ENCODE measurements at regions not wholly inside any gene's neighbourhood (a gene's known extent, or its start where the extent isn't known, plus 50 kb on each side); places are given as distances from the start of the nearest gene placed in this dataset.
A peak's percentile ranks its signal among the peaks of the same experiment; 100 is the strongest.
"Not testable (repeated sequence)": the region's sequence is repeated elsewhere in the genome, so short reads cannot be mapped to it uniquely, and the experiment has no call there.

DNA sequence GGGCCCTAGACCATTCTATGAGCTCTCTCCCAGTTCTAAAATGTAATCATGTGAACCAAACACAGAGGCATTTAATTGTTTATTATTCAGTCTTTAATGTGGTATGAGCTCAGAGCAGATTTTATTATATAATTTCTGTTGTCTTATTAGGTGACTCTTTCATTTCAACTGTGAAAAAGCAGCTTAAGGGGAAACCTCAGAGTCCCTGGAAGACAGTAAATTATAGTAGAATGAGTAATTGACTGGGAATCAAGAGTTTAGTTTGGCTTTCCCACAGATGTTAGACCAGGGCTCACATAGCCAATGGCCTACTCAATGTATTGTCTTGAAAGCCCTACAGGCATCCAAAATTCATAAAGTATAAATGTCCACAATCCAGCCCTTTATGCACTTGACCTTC is 390.4 kb upstream of the SLC35B3 start:
- DNase-seq (ENCODE audit: low spot score) = no peak
- no peak for ATAC-seq

DNA sequence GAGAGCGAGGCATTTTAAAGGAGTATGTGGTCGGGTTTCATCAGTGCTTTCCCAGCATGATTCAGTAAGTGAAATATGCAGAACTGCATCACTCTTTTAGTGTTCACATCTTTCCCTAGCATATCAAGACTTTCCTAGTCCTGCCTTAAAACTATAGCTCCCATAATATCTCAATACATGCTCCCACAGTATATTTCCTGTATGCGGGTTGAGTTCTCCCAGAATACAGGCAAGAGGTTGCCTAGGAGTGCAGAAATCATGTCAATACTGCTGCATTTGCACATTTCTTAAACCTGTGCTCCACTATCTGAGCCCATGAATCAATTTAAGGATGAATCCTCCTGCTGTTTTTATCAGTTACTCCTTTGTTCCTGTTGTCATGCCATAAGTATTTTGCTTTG is 386.6 kb upstream of the SLC35B3 start:
- no peak for ATAC-seq
- no peak for DNase-seq (ENCODE audit: low spot score)

DNA sequence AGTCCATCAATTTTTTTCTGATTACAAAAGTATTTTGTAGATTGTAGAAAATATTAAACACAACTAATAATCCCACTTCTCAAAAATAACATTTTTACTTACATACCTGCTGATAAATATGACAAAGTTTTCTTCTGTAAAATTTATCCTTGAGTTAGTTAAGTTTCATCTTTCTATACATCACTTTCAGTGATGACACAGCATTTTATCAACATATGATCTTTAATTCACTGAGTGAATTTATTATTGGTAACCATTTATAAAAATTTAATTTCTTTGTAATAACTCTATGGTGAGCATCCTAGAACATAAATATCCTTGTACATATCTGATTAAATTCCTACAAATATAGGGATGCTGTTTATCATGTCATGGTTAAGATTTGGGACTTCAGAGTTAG is 385.0 kb upstream of the SLC35B3 start:
- ATAC-seq = no peak
- no peak for DNase-seq (ENCODE audit: low spot score)

DNA sequence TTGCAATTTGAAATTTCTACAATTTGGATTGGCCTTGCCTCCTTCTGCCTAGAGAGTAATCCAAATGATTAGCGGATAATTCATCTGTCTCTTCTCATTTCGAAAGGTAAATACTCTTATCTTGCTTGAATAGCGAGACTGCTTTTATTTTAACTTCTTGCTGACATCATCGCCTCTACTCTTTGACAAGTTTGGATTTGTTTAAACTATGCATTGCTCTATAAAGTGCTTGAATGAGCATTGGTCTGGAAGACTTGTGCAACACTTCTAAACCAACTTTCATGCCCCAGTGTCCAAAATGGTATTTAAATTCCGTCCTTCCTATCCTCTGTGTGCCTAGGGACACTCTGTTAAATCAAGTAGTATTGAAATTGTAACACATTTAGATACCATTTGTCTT is 384.1 kb upstream of the SLC35B3 start:
- no peak for ATAC-seq
- DNase-seq (ENCODE audit: low spot score) = no peak

DNA sequence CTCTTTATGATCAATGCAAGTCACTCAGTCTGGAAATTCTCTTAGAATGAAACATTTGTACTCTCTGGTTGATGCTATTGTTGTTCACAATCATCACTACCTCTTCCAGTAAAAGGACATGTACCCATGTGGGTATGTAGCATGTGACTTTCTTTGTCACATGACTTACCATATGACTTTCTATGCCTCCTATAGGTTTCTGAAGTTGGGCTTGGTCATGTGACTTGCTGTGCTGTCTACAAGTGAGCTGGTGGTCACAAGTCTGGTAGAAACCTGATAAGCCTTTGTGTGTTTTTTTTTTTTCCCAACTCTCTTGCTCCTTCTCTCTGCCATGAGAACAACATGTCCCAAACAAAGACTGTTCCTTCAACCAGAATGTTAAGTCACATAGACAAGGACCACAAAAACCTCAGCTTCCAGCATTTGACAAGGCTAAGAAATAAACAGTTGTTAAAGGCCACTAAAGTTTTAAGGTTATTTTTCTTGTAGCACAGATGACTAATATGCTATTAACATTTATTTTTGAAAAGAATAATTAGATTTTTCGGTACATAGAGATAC is 379.2 kb upstream of the SLC35B3 start:
- DNase-seq (ENCODE audit: low spot score) = no peak
- no peak for ATAC-seq

DNA sequence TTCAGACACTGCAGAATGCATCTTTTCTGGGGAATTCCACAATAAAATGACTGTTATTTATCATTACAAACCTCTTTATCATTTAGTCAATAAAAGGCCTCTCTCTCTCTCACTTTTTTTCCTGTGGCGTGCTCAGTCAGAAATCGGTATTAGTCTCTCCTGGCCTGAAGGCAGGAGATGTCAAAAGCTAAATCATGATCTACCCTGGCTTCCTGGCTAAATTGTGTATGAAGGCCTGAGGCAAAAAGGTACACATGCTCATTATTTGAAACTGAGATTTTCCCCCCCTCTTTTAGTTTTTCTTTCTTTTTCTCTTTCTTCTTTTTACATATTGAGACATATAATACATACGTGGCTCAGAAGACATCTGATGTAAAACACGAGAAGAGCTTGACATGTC is 375.0 kb upstream of the SLC35B3 start:
- ATAC-seq = no peak
- DNase-seq (ENCODE audit: low spot score) = no peak

DNA sequence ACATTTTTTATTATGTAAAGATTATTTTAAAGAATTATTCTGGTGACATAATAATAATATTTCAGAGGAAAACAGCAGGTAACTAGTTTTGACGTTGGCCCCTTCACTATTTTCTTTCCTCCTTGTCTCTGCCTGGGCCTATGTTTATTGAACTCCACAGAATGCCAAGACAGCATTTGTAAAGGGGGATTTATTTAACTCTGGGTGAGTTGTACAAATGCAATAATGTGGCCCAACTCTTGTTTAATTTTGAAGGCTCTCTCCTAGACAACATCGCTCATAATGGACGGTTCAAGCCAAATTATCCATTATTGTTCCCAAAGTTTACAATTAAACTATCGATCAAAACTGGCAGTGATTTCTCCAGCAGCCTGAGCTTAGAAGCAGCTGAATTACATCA is 374.3 kb upstream of the SLC35B3 start:
- ATAC-seq (no peak), DNase-seq (ENCODE audit: low spot score) (no peak)

DNA sequence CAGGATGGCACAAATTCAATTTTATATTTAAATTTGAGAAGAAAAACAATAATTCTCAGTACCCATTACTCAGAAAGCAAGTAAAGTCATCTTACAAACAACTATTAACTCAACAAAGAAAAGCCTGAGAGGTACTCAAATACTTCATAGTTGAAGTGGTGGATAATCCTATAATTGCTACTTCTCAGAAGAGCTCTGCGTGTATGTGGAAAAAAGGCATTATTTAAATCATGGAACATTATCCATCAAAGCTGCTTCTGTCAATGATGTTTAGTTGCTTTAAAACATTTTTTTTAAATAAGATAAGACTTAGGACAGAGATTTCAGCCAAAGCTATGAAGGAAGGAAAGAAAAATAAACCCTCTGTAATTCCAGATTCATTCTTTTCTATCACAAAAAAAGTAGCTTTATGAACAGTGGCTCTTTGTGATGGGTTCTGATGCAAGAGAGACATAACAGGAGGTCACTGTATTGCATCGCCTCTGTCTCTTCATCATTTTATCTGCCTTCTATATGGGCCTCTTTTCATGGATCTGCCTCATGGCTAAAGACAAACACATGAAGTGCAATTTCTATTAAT is 367.9 kb upstream of the SLC35B3 start:
- ATAC-seq (no peak), DNase-seq (ENCODE audit: low spot score) (no peak)

DNA sequence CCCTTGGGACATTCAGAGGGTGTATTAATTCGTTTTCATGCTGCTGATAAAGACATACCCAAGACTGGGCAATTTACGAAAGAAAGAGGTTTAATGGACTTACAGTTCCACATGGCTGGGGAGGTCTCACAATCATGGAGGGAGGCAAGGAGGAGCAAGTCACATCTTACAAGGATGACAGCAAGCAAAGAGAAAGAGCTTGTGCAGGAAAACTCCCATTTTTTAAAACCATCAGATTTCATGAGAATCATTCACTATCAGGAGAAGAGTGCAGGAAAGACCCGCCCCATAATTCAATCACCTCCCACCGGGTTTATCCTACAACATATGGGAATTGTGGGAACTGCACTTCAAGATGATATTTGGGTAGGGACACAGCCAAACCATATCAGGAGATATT is 367.1 kb upstream of the SLC35B3 start:
- not testable (repeated sequence) for DNase-seq (ENCODE audit: low spot score); ATAC-seq

DNA sequence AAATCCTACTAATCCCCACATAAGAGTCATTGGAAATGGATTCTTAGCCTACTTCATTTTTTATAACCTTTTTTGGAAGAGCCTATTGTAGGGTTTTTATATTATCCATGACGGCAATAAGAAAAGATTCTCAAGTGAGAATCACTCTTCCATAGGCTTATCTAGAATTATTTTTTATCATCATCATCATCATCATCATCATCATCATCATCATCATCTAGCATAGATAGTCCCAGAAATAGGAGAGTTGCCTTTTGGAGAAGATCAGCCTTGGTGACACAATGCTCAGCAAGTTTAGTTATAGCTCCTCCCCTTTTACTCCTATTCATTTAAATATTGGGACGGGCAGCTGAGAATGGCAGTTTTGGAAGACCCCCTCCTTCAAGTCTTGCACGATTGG is 359.1 kb upstream of the SLC35B3 start:
- no peak for DNase-seq (ENCODE audit: low spot score)
- ATAC-seq = no peak

DNA sequence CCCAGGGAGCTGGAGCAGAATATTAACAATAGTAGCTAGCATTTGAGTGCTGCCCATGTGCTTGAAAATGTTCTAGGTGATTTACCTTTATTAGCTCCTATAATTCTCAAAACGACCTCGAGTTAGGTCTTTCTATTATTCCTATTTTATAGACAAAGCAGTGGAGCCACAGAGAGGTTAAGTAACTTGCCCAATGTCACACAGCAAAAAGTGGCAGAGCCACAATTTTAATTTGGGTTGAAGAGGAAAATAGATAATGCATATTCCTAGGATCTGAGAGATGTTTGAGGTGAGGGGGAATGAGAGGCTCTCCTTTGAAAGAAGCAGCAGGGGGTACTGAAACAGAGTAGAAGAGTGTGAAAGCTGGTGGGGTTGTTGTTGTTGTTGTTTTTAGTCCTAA is 354.5 kb upstream of the SLC35B3 start:
- no peak for ATAC-seq
- no peak for DNase-seq (ENCODE audit: low spot score)

DNA sequence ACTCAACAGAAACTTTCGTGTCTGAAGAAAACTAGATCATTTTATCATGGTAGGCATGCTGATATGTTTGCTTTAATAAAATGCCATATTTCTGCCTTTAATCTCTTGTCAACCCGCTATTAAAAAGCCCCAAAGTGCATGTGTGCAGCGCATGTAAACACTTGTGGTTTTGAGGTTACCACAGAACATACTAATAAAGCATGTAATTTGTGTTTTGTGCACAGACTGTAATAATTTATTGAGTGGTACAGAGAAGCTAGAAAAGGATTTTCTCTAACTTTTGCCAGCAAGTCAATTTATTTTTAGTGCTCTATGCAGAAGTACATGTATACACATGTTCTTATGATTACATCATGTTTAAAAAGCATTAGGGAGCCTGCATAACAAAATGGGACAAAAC is 349.9 kb upstream of the SLC35B3 start:
- DNase-seq (ENCODE audit: low spot score) = no peak

DNA sequence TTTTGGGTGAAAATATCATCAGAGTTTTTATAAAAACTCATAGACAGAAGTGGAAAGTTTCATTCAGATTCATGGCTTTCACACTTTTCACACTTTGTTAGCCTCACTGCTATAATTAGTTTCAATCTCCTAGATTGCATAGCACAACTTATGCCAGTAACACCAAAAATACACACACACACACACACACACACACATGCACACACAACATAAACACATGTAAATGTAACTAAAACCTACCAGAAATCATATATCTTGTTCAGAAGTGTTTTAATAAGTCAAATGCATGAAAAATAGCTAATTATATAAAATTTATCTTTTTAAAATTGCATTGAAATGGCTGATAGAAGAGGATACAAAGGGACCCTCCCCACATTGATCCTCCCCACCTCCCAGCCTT is 347.8 kb upstream of the SLC35B3 start:
- DNase-seq (ENCODE audit: low spot score) (no peak), ATAC-seq (no peak)

More for the DNA sequence above, 349.9 kb upstream of the SLC35B3 start:
- no peak for ATAC-seq

DNA sequence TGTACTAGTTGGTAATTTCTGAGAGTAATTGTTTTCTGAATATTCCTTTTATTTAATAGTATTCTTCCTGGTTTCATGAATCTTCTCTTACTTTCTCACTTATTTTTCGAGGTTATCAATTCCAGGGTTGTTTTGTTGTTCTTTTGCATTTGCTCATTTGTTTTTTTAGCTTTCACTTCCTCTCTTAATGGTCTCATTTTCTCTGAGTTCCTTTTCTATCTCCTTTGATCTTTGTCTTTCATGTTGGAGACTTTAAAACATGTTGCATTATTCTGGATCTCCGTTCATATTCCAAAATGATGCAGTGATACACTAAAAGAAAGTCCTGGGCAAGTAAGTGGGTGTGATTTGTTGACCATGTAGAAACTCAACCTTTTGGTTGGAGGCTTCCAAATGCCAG is 345.3 kb upstream of the SLC35B3 start:
- ATAC-seq (no peak), DNase-seq (ENCODE audit: low spot score) (no peak)

DNA sequence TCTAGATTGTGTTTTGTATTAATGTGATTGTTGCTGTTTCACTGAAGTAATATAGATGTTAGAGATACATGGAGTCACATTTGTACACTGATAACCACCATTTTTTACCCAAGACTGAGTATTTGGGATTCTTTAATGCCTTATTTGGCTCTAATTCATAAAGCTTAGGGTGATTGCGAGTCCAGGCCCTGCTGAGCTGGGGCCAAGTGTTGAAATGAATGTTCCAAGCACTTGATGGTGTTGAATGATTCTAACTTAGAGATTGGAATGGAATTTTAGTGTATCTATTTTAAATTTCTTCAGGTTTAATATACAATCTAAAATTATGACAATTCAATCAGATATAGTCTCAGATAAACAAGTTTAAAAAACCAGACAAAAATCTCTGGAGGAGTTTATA is 329.4 kb upstream of the SLC35B3 start:
- no peak for DNase-seq (ENCODE audit: low spot score)
- ATAC-seq = no peak

DNA sequence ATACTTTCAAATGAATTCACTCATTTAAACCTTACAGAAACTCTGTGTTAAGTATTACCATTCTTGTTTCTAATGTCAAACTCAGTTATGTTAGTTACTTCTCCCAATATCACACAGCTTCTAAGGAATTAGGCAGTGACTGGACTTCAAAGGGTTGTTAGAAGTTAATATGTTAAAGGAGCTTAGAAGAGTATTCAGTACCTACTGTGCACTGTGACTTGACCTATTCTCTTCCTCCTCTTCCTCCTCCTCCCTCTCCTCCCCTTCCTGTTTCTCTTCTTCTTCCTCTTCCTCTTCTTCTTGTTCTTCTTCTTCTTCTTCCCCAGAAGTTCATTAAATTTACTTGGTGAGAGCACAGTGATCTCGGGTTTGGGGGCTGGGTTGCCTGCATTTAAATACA is 325.6 kb upstream of the SLC35B3 start:
- ATAC-seq = no peak

DNA sequence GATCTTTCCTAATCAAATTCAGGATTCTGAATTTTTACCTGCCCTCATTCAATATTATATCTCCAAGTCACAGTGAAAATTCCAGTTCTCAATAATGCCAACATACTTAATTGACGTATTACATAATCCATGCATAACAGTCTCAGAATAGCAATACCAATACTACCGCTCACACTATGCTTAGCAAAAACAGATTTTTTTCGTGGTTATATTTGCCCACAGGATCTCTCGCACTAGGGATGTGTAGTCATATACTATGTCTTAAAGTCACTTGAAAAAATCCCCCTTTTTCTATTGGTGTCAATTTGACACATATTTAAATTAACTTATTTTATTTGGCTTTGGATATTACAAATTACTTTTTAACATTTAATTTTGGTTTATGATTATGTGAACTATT is 323.1 kb upstream of the SLC35B3 start:
- DNase-seq (ENCODE audit: low spot score) (no peak), ATAC-seq (no peak)

More for the DNA sequence above, 325.6 kb upstream of the SLC35B3 start:
- DNase-seq (ENCODE audit: low spot score) = no peak

DNA sequence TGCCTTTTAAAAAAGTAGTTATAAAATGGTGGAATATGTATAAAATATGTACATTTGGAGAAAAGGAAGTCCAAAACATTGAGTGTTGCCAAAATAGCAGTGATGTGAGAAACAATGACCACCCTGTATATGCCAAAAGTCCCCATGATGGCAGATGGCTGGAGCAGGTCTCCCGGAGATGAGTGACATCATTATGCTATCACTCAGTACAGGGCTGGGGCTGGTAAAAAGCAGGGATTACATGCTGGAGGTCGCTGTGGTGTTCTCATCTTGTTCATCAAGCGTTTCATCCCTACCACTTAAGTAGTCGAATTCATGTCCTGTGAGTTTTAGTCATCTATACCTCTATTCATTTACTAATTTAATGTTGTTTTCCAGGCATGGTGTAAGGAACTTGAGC is 315.3 kb upstream of the SLC35B3 start:
- no peak for DNase-seq (ENCODE audit: low spot score)
- ATAC-seq = no peak

DNA sequence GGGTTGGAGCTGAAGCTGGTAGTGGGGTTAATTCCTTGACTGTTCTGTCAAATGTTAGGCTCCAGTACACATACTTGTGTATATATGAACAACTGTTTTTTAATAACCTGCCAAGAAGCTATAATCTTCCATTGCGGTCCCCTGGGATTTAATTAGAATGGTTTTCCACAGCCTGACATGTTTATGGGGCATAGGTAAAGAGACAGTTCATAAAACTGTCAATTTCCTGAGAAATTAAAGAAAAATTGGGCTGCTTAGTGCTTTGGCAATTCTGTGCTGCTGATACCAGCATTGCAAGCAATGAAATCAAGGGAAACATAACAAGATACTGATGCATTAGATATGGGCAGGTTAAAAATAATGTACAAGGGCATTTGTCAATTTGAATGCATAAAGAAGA is 314.1 kb upstream of the SLC35B3 start:
- no peak for ATAC-seq
- no peak for DNase-seq (ENCODE audit: low spot score)

DNA sequence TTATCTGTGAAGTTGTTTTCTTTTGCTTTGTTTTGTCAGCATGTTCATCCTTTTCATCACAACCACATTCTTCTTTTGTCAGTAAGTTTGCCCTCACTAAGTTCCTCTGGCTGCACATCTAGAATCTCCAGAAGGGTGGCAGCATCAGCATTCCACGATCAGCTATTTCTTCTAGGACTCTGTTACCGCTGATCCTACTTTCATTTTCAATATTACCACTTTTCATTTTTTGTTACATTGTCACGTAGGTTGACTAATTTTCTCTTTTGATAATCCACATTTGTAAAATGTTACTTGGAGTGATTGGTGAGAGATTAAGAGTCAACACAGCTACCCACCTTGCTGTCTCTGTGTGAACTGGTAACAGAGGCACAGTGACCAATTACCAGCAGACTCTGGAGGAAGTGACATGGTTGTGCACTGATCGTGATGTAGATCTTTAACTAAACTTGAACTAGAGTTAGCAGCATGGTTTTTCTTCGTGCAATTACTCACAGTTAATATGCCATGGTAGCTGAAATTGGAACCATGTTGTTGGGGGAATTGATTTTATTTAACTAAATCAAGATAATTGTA is 307.9 kb upstream of the SLC35B3 start:
- peak; percentile 97 for ATAC-seq

DNA sequence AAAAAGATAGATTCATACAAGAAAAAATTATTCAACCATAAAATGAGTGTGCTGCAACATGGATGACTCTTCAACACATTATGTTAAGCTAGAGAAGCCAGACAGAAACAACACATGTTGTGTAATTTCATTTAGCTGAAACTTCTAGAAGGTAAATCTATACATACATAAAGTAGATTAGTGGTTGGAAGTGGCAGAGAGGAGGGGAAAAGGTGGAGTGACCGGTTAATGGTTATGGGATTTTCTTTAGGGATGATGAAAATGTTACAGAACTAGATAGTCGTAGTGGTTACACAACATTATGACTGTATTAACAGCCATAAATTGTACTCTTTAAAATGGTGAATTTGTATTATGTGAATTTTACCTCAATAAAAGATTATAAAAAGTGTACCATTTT is 304.1 kb upstream of the SLC35B3 start:
- DNase-seq (ENCODE audit: low spot score) = no peak
- ATAC-seq = no peak

More for the DNA sequence above, 307.9 kb upstream of the SLC35B3 start:
- DNase-seq (ENCODE audit: low spot score) = no peak

DNA sequence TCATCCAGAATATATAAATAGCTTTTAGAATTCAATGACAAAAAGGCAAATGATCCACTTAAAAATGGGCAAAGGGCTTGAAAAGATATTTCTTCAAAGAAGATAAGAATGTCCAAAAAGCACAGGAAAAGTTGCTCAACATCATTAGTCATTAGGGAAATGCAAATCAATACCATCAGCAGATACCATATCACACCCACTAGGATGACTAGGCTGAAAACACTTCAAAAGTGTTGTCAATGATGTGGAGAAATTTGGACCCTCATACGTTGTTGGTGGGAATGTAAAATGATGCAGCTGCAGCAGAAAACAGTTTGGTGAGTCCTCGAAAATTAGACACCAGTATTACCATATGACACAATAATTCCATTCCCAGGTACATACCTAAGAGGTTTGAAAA is 303.6 kb upstream of the SLC35B3 start:
- ATAC-seq (no peak), DNase-seq (ENCODE audit: low spot score) (no peak)
